ENCODE measurements at regions not wholly inside any gene's neighbourhood (a gene's known extent, or its start where the extent isn't known, plus 50 kb on each side); places are given as distances from the start of the nearest gene placed in this dataset.

DNA sequence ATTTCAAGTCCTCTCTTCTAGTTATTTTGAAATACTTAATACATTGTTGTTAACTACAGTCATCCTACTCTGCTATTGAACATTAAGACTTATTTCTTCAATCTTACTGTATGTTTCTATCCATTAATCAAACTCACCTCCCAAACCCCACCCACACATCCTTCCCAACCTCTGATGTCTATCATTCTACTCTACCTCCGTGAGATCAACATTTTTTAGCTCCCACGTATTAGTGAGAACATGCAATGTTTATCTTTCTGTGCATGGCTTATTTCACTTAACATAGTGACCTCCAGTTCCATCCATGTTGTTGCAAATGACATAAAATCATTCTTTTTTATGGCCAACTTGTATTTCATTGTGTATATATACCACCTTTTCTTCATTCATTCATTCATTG is 236.6 kb upstream of the CTNNB1 start:
- no peaks in the 10 kb centered on the region for H3K27me3 ChIP-seq
- H3K27ac ChIP-seq, result no peak overlapping the region
- no peak overlapping the region for H3K4me3 ChIP-seq
- intact Hi-C loops (cut with DNase I; ENCODE audit: low total_unique reads), result no loop called here
- no peaks in the 10 kb centered on the region for H3K36me3 ChIP-seq (ENCODE audit: low read depth, missing control alignments)
- no peaks in the 10 kb centered on the region for H3K9me3 ChIP-seq
- TF ChIP-seq, protein P1, sequence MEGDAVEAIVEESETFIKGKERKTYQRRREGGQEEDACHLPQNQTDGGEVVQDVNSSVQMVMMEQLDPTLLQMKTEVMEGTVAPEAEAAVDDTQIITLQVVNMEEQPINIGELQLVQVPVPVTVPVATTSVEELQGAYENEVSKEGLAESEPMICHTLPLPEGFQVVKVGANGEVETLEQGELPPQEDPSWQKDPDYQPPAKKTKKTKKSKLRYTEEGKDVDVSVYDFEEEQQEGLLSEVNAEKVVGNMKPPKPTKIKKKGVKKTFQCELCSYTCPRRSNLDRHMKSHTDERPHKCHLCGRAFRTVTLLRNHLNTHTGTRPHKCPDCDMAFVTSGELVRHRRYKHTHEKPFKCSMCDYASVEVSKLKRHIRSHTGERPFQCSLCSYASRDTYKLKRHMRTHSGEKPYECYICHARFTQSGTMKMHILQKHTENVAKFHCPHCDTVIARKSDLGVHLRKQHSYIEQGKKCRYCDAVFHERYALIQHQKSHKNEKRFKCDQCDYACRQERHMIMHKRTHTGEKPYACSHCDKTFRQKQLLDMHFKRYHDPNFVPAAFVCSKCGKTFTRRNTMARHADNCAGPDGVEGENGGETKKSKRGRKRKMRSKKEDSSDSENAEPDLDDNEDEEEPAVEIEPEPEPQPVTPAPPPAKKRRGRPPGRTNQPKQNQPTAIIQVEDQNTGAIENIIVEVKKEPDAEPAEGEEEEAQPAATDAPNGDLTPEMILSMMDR (IDR thresholded peaks at IDR 0.05), result no peak
- TF ChIP-seq POLR2A (IDR thresholded peaks at IDR 0.05), result no peak
- DNase-seq, result no peak
- H3K4me1 ChIP-seq, result no peaks in the 10 kb centered on the region
- WGBS, 2 donors, result 63 to 80% methylated on average over 2 of the region's 2 CpGs

- WGBS, 2 donors, result 88 to 93% methylated on average over 1 of the region's 1 CpG
- Histone ChIP-seq H3K4me1 (peaks cover 12% of the 10 kb centered on the region), H3K27ac (no peak overlapping the region), H3K36me3 (ENCODE audit: low read depth, missing control alignments) (no peaks in the 10 kb centered on the region), H3K4me3 (no peak overlapping the region), H3K9me3 (no peaks in the 10 kb centered on the region), H3K27me3 (no peaks in the 10 kb centered on the region)
- DNase-seq, result no peak
- no peak for TF ChIP-seq POLR2A (IDR thresholded peaks at IDR 0.05)
- TF ChIP-seq, protein P1 (IDR thresholded peaks at IDR 0.05), result no peak
- intact Hi-C loops (cut with DNase I; ENCODE audit: low total_unique reads), result no loop called here
Observed at GRCh38 chr3:40968666-40969065, 230.6 kb upstream of the CTNNB1 start.

GRCh38 chr3:40969341-40969740 is 230.0 kb upstream of the CTNNB1 start:
- no peaks in the 10 kb centered on the region for H3K27me3 ChIP-seq
- peaks cover 12% of the 10 kb centered on the region for H3K4me1 ChIP-seq
- DNase-seq, result no peak
- WGBS, 2 donors, result 82 to 100% methylated on average over 3 of the region's 3 CpGs
- no peak overlapping the region for H3K4me3 ChIP-seq
- H3K27ac ChIP-seq, result no peak overlapping the region
- no peak for TF ChIP-seq POLR2A (IDR thresholded peaks at IDR 0.05)
- TF ChIP-seq, protein P1 (IDR thresholded peaks at IDR 0.05), result no peak
- intact Hi-C loops (cut with DNase I; ENCODE audit: low total_unique reads), result no loop called here
- no peaks in the 10 kb centered on the region for H3K9me3 ChIP-seq
- no peaks in the 10 kb centered on the region for H3K36me3 ChIP-seq (ENCODE audit: low read depth, missing control alignments)

GRCh38 chr3:40969756-40970466 is 229.4 kb upstream of the CTNNB1 start:
- no peak for DNase-seq
- no peak overlapping the region for H3K27ac ChIP-seq
- TF ChIP-seq, protein P1 (IDR thresholded peaks at IDR 0.05), result no peak
- 85 to 94% methylated on average over 3 of the region's 3 CpGs for WGBS, 2 donors
- intact Hi-C loops (cut with DNase I; ENCODE audit: low total_unique reads), result no loop called here
- no peak overlapping the region for H3K4me3 ChIP-seq
- H3K36me3 ChIP-seq (ENCODE audit: low read depth, missing control alignments), result no peaks in the 10 kb centered on the region
- H3K4me1 ChIP-seq, result peaks cover 12% of the 10 kb centered on the region
- H3K27me3 ChIP-seq, result no peaks in the 10 kb centered on the region
- H3K9me3 ChIP-seq, result no peaks in the 10 kb centered on the region

All from testis (tissue), 2 donors.